GM12878 (cell line): ENCODE measurements at regions not wholly inside any gene's neighbourhood (a gene's known extent, or its start where the extent isn't known, plus 50 kb on each side); places are given as distances from the start of the nearest gene placed in this dataset.
A peak's percentile ranks its signal among the peaks of the same experiment; 100 is the strongest.

Experiments used
- ATAC-seq: fragments of 200-7000 bp; cut with Tn5 transposase; 3 replicates; pipeline ENCODE4 v1.9.1; 2020; ENCODE audit warnings: mild to moderate bottlenecking, moderate library complexity
- BruUV-seq: library from RNA; stranded (reverse); fragments of 400-500 nt; replicated peaks from 2 replicates; lab custom pipeline; 2021; lab: Mats Ljungman, UMichigan
- CTCF ChIA-PET: fragments of 300-600 bp; sonication (Branson Sonifier 250); formaldehyde crosslinking; extraction: SDS; loops from one replicate; lab custom pipeline; 2021; ENCODE audit warnings: inconsistent platforms; lab: Yijun Ruan, JAX
- POLR2A ChIA-PET: fragments of 350-600 bp; formaldehyde crosslinking; extraction: SDS; loops from one replicate; lab custom pipeline; 2021; ENCODE audit warnings: inconsistent platforms; lab: Charles Lee
- RAD21 ChIA-PET: fragments of 300-600 bp; sonication (Branson Sonifier 250); formaldehyde crosslinking; loops from one replicate; lab custom pipeline; 2023; ENCODE audit warnings: antibody characterized with exemption; ENCODE audit not compliant: unreplicated experiment; lab: Charles Lee
- SMC1A ChIA-PET: fragments of 300-600 bp; sonication (Branson Sonifier 250); formaldehyde crosslinking; loops from one replicate; lab custom pipeline; 2023; ENCODE audit not compliant: unreplicated experiment, uncharacterized antibody; lab: Charles Lee
- DNase-seq: peaks from one replicate; pipeline ENCODE4 v3.0.0-alpha.2; 2011; ENCODE audit warnings: low read depth, low spot score
- FAIRE-seq: peaks from 3 replicates; lab custom pipeline; 2011; peaks lifted over from hg19 to GRCh38; lab: Jason Lieb, UNC
- H2AFZ ChIP-seq: 2 replicates; pipeline ENCODE4 v1.6.0; 2011; ENCODE audit warnings: low read depth, low read length, control low read depth; ENCODE audit not compliant: control insufficient read depth
- H3K27ac ChIP-seq: 2 replicates; pipeline ENCODE4 v1.5.1; 2011; ENCODE audit warnings: control low read depth; ENCODE audit not compliant: control insufficient read depth, insufficient read depth
- H3K27me3 ChIP-seq, 2 experiments: replicated peaks in 1 of 2; 2 replicates each; pipeline versions ENCODE4 v1.6.0 to v1.6.1; 2011; ENCODE audit warnings: low read length in 1 of 2; ENCODE audit not compliant: control insufficient read depth in 2 of 2, insufficient read depth in 2 of 2
- H3K36me3 ChIP-seq, 2 experiments: 2 replicates each; pipeline ENCODE4 v1.5.1; 2011; ENCODE audit warnings: low read length in 1 of 2; ENCODE audit not compliant: control insufficient read depth in 2 of 2, insufficient read depth in 2 of 2
- H3K4me1 ChIP-seq: 2 replicates; pipeline ENCODE4 v1.6.1; 2011; ENCODE audit warnings: mild to moderate bottlenecking, low read length, moderate library complexity, mixed read lengths; ENCODE audit not compliant: control insufficient read depth, insufficient read depth
- H3K4me2 ChIP-seq: 2 replicates; pipeline ENCODE4 v1.6.0; 2011; ENCODE audit warnings: control low read depth; ENCODE audit not compliant: control insufficient read depth, insufficient read depth
- H3K4me3 ChIP-seq: fragments of 200-600 bp; sonication (generic); 2 replicates; pipeline ENCODE4 v1.5.1; 2016
- H3K79me2 ChIP-seq: 2 replicates; pipeline ENCODE4 v1.6.0; 2011; ENCODE audit warnings: low read length; ENCODE audit not compliant: control insufficient read depth, insufficient read depth
- H3K9ac ChIP-seq: 2 replicates; pipeline ENCODE4 v1.8.0; 2011; ENCODE audit warnings: low read length, control low read depth, mixed read lengths; ENCODE audit not compliant: control insufficient read depth, insufficient read depth
- H3K9me3 ChIP-seq: replicated peaks from 3 replicates; pipeline ENCODE4 v1.5.1; 2011; ENCODE audit warnings: mild to moderate bottlenecking, low read length; ENCODE audit not compliant: control insufficient read depth, insufficient read depth
- H4K20me1 ChIP-seq: 2 replicates; pipeline ENCODE4 v1.6.0; 2011; ENCODE audit not compliant: control insufficient read depth, insufficient read depth
- ATF7 ChIP-seq: fragments of 450-650 bp; IDR thresholded peaks from 2 replicates; pipeline ENCODE4 v1.6.1; 2016; ENCODE audit warnings: low read depth, mild to moderate bottlenecking
- FOS ChIP-seq: IDR thresholded peaks from 3 replicates; pipeline ENCODE4 v1.6.1; 2011; ENCODE audit warnings: borderline replicate concordance; ENCODE audit not compliant: insufficient read length; ENCODE audit errors: extremely low read depth
- JUND ChIP-seq: IDR thresholded peaks from 2 replicates; pipeline ENCODE4 v1.6.1; 2012; ENCODE audit warnings: low read depth, mild to moderate bottlenecking, low read length, improper control_type of control experiment, moderate library complexity
- NFYA ChIP-seq: IDR thresholded peaks from 2 replicates; pipeline ENCODE4 v1.6.1; 2011; ENCODE audit warnings: low read depth, mild to moderate bottlenecking, low read length, improper control_type of control experiment, borderline replicate concordance
- NFYB ChIP-seq: IDR thresholded peaks from 2 replicates; pipeline ENCODE4 v1.6.1; 2011; ENCODE audit warnings: low read depth, mild to moderate bottlenecking, low read length, improper control_type of control experiment, moderate library complexity; ENCODE audit not compliant: insufficient read depth
- NRF1 ChIP-seq: conservative IDR thresholded peaks from 2 replicates; pipeline ENCODE4 v1.6.1; 2011; ENCODE audit warnings: mild to moderate bottlenecking, low read depth, low read length, improper control_type of control experiment
- PRDM15 ChIP-seq: fragments of 450-650 bp; formaldehyde crosslinking; IDR thresholded peaks from 2 replicates; pipeline ENCODE4 v1.4.0; 2020; ENCODE audit warnings: mild to moderate bottlenecking, moderate library complexity
- SP1 ChIP-seq: IDR thresholded peaks from one replicate; pipeline ENCODE4 v1.6.1; 2011; ENCODE audit warnings: low read depth, low read length
- SPI1 ChIP-seq: IDR thresholded peaks from 2 replicates; pipeline ENCODE4 v1.6.1; 2011; ENCODE audit warnings: low read depth, mild to moderate bottlenecking, low read length, moderate library complexity, borderline replicate concordance; ENCODE audit not compliant: insufficient read depth
- SUPT20H ChIP-seq: IDR thresholded peaks from 2 replicates; pipeline ENCODE4 v1.6.1; 2011; ENCODE audit warnings: low read depth, mild to moderate bottlenecking, low read length, moderate library complexity, borderline replicate concordance; ENCODE audit not compliant: control insufficient read depth
- ZNF384 ChIP-seq: IDR thresholded peaks from 2 replicates; pipeline ENCODE4 v1.6.1; 2012; ENCODE audit warnings: low read depth, mild to moderate bottlenecking, low read length, improper control_type of control experiment, borderline replicate concordance
- WGBS: methylation state at CpG from one replicate; pipeline ENCODE4 v1.1.6; 2016; ENCODE audit warnings: low lambda C conversion rate; ENCODE audit not compliant: insufficient replicate concordance, insufficient coverage; ENCODE audit errors: missing lambda C conversion rate; 5-methylcytosine and 5-hydroxymethylcytosine counted together
- in situ Hi-C: fragments of 300-500 bp; cut with MboI; formaldehyde crosslinking; loops from 9 replicates; pipeline ENCODE4 v1.14.3; 2018; ENCODE audit warnings: mixed read lengths
- intact Hi-C: fragments of 100-400 bp; cut with micrococcal nuclease; formaldehyde crosslinking; loops from one replicate; pipeline ENCODE4 v1.14.2; 2022; ENCODE audit not compliant: unreplicated experiment
- TF ChIP-seq, protein P1 (sequence below): IDR thresholded peaks from 2 replicates; pipeline ENCODE4 v1.6.1; 2011; ENCODE audit warnings: low read depth, low read length, improper control_type of control experiment, borderline replicate concordance
- TF ChIP-seq, protein P2 (sequence below): fragments of 450-650 bp; conservative IDR thresholded peaks from 2 replicates; pipeline ENCODE4 v1.6.1; 2017; ENCODE audit warnings: mild to moderate bottlenecking, moderate library complexity
- TF ChIP-seq, protein P3 (sequence below): fragments of 450-650 bp; IDR thresholded peaks from 2 replicates; pipeline ENCODE4 v1.6.1; 2016; ENCODE audit warnings: mild to moderate bottlenecking
- TF ChIP-seq, protein P4 (sequence below): fragments of 450-650 bp; IDR thresholded peaks from 2 replicates; pipeline ENCODE4 v1.6.1; 2016; ENCODE audit warnings: mild to moderate bottlenecking

- BruUV-seq, result no TSS peak
- FAIRE-seq (no peak), DNase-seq (no peak), ATAC-seq (peak; percentile 73)
- intact Hi-C loops (no loop called here), in situ Hi-C loops (no loop called here)
- H3K4me3 ChIP-seq, result no peak overlapping the region
- no peaks in the 10 kb centered on the region for H3K9me3 ChIP-seq
- no peaks in the 10 kb centered on the region; a peak in 2 of 4 replicates for H3K27me3 ChIP-seq
- ChIA-PET POLR2A (no interaction called here), CTCF (interaction anchor here (0.6 to 1.2 kb wide), 2 partner anchors 28 to 230 kb away, joined by 3 read pairs; no protein-coding TSS in a partner anchor), RAD21 (no interaction called here), SMC1A (no interaction called here)
- no peaks in the 10 kb centered on the region for H3K79me2 ChIP-seq
- no peak overlapping the region for H3K27ac ChIP-seq
- H4K20me1 ChIP-seq, result no peaks in the 10 kb centered on the region
- no peak overlapping the region for H3K9ac ChIP-seq
- no peak overlapping the region for H2AFZ ChIP-seq
- no peaks in the 10 kb centered on the region for H3K4me1 ChIP-seq
- 31% methylated on average over 14 of the region's 14 CpGs for WGBS
- no peak overlapping the region for H3K4me2 ChIP-seq
- H3K36me3 ChIP-seq, result no peaks in the 10 kb centered on the region
- TF ChIP-seq SUPT20H (no peak), PRDM15 (CRISPR knock-in tag) (no peak), NFYB (peak; percentile 79), NFYA (no peak), NRF1 (no peak), ATF7 (no peak), SP1 (peak; percentile 73), FOS (peak; percentile 9), ZNF384 (no peak), JUND (no peak), SPI1 (peak; percentile 59; the same call in 1 of the 2 replicates)
- TF ChIP-seq, protein P1, sequence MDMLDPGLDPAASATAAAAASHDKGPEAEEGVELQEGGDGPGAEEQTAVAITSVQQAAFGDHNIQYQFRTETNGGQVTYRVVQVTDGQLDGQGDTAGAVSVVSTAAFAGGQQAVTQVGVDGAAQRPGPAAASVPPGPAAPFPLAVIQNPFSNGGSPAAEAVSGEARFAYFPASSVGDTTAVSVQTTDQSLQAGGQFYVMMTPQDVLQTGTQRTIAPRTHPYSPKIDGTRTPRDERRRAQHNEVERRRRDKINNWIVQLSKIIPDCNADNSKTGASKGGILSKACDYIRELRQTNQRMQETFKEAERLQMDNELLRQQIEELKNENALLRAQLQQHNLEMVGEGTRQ, result no peak
- TF ChIP-seq, protein P2, sequence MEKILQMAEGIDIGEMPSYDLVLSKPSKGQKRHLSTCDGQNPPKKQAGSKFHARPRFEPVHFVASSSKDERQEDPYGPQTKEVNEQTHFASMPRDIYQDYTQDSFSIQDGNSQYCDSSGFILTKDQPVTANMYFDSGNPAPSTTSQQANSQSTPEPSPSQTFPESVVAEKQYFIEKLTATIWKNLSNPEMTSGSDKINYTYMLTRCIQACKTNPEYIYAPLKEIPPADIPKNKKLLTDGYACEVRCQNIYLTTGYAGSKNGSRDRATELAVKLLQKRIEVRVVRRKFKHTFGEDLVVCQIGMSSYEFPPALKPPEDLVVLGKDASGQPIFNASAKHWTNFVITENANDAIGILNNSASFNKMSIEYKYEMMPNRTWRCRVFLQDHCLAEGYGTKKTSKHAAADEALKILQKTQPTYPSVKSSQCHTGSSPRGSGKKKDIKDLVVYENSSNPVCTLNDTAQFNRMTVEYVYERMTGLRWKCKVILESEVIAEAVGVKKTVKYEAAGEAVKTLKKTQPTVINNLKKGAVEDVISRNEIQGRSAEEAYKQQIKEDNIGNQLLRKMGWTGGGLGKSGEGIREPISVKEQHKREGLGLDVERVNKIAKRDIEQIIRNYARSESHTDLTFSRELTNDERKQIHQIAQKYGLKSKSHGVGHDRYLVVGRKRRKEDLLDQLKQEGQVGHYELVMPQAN, result no peak
- TF ChIP-seq, protein P3, sequence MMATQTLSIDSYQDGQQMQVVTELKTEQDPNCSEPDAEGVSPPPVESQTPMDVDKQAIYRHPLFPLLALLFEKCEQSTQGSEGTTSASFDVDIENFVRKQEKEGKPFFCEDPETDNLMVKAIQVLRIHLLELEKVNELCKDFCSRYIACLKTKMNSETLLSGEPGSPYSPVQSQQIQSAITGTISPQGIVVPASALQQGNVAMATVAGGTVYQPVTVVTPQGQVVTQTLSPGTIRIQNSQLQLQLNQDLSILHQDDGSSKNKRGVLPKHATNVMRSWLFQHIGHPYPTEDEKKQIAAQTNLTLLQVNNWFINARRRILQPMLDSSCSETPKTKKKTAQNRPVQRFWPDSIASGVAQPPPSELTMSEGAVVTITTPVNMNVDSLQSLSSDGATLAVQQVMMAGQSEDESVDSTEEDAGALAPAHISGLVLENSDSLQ, result peak; percentile 95
- TF ChIP-seq, protein P4, sequence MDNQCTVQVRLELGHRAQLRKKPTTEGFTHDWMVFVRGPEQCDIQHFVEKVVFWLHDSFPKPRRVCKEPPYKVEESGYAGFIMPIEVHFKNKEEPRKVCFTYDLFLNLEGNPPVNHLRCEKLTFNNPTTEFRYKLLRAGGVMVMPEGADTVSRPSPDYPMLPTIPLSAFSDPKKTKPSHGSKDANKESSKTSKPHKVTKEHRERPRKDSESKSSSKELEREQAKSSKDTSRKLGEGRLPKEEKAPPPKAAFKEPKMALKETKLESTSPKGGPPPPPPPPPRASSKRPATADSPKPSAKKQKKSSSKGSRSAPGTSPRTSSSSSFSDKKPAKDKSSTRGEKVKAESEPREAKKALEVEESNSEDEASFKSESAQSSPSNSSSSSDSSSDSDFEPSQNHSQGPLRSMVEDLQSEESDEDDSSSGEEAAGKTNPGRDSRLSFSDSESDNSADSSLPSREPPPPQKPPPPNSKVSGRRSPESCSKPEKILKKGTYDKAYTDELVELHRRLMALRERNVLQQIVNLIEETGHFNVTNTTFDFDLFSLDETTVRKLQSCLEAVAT, result no peak
These were observed 60.4 kb upstream of the IFNAR2 start for GRCh38 chr21:33169359-33169758.
